DMS53 treated with DMSO at 0.1 percent for 48 hours (cell line): ENCODE measurements at regions not wholly inside any gene's neighbourhood (a gene's known extent, or its start where the extent isn't known, plus 50 kb on each side); places are given as distances from the start of the nearest gene placed in this dataset.
"Not testable (repeated sequence)": the region's sequence is repeated elsewhere in the genome, so short reads cannot be mapped to it uniquely, and the experiment has no call there.

Source experiments
- DNase-seq: peaks from one replicate; lab custom pipeline; 2025; ENCODE audit not compliant: unreplicated experiment; lab: John Stamatoyannopoulos, UW

DNA sequence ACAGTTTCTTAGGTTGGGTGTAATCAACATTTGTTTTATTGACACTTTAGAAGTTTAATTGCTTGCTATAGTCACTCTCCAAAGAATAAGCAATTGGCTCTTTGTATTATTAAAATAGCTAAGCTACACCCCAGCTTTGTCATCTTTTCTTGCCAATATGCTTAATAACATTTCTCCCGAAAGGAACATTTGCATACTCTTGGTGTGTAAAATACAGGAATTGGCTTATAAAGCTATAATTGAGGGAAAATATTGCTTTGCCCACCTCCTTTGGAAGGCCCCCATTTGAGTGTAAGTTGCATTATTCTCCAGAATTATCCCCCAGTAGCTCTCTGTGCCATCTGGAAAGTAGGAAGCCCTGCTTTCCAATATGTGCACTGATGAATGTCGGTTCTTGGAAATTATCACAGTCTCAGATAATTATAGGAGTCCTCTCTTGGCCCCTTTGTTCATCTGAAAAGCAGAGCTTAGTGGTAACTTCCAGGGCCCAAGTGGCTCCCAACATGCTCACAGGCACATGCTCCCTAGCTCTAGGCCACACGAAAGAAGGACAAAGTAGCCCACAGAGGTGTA lies 92.4 kb upstream of the B3GAT2 start:
- no peak for DNase-seq

DNA sequence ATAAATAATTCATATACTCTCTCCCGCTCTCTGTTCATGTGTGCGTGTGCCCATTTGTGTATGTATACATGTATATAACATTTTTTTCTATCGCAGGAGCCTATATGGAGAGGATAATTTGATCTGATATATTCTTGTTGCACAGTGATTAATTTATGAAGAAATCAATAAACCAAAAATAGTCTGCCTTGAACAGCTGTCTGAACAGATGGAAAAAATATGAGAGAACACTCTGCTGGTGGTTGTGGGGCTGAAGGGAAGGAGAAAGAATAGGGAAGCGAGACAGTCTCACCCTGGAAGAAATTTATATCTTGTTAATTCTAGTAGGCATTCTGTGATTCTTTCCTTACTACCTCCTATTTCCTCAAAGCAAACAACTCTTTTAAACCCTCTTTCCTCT lies 96.6 kb upstream of the B3GAT2 start:
- DNase-seq: no peak

DNA sequence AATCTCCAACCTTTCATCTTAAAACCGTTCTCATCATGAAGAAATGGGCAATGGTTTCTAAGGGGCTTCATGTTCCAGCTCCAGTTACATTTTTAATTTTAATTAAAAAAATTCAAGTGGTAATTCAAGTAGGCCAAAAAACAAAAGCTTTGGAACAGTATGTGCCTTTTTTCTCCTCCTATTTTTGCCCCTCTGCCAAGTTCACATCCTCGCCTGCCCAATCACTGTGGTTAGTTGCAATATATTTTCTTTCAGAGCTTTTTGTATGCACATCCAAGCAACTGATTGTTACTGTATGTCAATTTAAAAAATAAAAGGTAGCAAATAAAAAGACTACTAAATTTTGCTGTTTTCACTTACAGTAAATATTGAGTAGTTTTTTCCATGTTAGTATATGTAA lies 99.8 kb upstream of the B3GAT2 start:
- DNase-seq: no peak

- no peak for DNase-seq
Observed at GRCh38 chr6:71066153-71066552, 109.3 kb upstream of the B3GAT2 start.

DNA sequence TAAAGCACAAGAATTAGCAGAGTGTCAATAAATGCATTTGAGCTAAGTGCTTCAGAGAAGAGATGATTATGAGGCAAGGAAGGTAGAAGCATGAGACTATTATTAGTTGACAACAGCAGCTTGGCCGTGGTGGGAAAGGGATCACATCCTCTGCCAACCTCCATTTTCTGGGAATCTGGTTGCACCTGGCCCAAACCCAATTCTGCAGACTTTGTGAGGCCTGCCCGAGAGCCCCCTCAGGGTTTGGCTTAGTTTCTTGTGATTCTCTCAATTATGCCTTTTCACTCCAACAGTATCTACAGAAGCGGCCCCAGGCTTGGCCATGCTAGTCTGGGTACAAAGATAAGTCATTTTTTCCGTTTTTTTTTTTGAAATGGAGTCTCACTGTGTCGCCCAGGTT lies 111.0 kb upstream of the B3GAT2 start:
- DNase-seq: no peak

DNA sequence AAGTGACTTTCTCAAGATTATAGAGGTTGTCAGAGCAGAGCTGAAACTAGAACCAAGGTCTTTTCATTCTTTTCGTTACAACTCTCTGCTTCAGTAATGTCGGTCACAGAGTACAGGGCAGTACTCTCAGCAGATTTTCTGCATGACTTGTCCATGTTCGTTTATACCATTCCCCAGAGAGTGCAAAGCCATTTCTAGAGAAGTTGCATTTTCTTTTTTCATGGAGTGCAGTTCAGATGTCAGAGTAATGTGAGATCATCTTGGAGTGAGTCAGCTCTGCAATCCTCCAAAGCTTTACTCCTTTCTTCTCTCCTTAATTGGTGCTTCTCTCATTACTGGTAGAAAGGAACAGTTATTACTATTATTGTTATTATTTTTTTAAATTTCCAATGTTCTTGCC lies 115.6 kb upstream of the B3GAT2 start:
- no peak for DNase-seq

DNA sequence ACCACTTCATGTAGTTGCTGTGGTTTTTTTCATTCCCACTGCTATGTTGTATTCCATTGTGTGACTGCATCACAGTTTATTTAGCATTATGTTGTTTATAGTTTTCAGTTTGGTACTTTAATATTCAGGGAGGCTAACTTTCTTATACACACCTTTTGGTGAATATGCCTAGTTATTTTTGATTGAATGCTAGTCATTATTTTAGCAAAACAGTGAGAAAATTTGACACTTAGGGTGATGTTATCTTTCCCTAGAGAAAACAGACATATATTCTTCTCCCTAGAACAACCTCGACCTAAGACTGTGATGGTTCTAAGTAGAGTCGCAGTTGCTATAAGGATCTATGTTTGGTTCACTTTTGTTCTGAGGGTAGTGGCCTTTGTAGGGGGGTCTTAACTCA lies 120.8 kb upstream of the B3GAT2 start:
- no peak for DNase-seq

DNA sequence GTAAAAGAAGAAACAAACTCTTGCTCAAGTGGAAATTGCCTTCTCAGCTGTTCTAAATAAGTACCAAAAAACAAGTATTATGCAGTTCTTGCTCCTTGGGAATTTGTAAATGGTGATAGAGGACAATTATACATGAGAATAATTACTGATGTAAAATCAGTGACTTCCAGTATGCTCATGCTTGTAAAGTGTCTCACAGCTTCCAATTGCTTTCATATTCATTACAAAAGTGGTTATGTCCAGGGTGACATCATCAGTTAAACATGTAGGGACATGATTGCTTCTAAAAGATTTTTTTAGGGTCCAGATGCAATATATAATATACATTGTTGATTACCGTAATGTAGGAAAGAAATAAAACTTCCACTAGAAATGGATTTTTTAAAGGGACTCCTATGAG lies 122.8 kb upstream of the B3GAT2 start:
- DNase-seq: no peak

DNA sequence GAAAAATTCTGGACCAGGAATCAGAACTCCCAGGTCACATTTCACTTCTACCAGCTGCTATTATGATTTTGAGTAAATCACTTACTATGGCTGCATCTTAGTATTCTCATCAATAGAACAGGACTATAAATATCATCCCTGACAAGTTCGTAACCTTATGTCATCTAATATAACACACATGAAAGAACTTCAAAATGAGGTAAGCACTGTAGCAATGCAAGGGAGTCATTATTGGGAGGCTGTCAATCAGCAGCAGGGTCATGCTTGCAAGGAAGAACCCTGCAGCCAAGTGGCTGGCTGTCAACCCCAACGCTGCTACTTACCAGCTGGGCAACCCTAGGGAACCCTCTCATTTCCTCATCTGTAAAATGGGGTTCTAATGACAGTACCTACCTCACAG lies 123.3 kb upstream of the B3GAT2 start:
- no peak for DNase-seq

DNA sequence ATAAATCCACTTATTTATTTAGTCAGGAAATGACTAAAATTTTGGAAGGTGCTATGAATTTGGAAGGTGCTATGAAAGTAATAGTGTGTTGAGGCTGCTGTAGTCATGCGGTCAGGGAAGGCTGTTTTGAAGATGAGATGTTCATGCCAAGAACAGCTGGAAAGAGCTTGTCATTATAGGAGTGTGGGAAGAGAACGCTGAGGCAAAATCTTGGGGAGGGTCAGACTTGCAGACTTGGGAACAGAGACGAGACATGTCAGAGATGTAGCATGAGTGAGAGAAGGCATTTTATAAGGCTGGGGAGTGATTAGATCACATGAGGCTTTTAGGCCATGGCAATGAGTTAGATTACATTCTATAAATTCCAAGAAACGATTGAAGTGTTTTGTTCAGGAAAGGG lies 124.0 kb upstream of the B3GAT2 start:
- DNase-seq: no peak

GRCh38 chr6:71082033-71082650 lies 125.3 kb upstream of the B3GAT2 start:
- no peak for DNase-seq

DNA sequence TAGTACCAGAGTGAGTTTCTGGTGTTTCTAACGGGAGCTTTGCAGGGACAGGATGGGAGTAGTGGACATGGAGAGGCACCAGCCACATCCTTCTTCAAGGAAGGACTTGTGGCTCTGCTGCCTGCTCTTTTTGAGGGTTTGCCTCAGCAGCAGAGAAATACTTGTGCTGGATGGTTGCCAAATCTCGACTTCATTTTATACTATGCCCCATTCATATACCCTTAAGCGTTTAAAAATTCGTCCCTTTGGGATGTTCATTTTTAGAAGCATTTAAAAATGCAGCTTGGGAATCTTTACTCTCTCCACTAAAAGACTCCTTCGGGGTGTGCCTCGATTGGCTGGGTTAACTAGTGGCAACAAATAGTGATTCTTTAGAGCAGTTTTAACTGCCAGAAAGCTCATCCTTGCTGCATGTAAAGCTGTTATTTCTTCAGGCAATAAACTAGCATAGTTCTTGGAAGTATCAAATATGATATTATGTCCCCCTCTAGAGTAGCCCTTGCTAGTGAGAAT lies 126.5 kb upstream of the B3GAT2 start:
- no peak for DNase-seq

GRCh38 chr6:71088166-71088565 lies 131.3 kb upstream of the B3GAT2 start:
- no peak for DNase-seq

DNA sequence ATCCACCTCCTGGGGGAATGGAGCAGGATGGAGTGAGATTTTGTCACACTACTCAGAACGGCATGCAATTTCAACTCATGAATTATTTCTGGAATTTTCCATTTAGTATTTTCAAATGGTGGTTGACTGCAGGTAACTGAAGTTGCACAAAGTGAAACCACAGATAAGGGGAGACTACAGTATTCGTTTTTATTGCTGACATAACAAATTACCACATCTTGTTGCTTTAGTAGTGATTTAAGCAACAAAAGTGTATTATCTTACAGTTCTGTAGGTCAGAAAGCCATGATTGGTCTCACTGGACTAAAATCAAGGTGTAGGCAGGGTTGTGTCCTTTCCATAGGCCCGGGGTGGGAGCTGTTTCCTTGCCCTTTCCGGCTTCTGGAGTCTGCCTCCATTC lies 133.4 kb upstream of the B3GAT2 start:
- DNase-seq: no peak

DNA sequence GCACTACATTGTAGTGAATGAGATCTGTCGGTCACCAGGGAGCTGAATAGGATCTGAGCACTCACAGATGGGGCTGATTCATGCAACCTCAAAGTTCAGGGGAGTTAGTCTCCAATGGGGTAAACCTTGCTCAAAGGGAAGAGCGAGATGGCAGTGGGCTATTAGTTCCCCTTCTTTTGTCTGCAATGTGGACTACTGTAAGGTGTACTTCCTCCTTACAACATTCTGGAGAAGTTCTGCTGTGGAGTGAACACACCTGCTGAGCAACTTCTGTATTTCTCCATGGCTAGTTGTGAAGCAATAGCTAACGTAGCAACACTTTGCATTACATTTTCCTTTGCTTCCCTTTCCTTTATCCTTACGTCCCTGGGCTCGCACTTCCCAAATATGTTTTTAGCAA lies 134.3 kb upstream of the B3GAT2 start:
- no peak for DNase-seq

DNA sequence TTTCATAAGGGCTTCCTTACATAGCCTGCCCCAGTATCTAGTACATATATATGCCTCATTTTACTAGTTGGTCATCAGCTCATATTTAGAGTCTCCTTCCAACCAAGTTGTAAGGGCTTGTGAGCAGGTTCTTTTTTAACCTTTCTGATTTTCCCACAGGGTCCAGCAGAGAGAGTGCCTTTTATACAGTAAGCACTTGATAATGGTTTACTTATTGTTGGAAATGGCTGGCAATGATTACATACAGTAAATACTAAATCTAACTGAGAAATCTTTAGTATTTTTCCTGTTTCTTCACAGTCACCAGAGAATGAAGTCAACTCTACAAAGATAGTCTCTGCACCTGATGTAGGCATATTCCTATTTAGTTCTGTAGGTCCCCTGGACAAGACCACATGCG lies 135.1 kb upstream of the B3GAT2 start:
- DNase-seq: no peak

- not testable (repeated sequence) for DNase-seq
Observed at GRCh38 chr6:71097264-71097663, 140.4 kb upstream of the B3GAT2 start.

GRCh38 chr6:71099649-71100048 lies 142.8 kb upstream of the B3GAT2 start:
- no peak for DNase-seq

DNA sequence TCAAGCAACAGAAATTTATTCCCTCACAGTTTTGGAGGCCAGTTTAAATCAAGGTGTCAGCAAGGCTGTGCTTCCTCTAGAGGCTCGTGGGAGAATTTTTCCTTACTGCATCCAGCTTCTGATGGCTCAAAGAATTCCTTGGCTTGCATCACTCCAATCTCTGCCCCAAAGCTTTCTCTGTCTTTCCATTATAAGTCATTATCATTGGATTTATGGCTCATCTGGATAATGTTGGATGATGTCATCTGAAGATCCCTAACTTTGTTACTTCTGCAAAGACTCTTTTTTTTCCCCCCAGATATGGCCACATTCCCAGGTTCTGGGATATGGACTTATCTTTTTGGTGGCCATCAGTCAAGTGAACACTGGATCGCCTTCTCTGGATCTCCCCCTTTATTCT lies 146.3 kb upstream of the B3GAT2 start:
- no peak for DNase-seq

DNA sequence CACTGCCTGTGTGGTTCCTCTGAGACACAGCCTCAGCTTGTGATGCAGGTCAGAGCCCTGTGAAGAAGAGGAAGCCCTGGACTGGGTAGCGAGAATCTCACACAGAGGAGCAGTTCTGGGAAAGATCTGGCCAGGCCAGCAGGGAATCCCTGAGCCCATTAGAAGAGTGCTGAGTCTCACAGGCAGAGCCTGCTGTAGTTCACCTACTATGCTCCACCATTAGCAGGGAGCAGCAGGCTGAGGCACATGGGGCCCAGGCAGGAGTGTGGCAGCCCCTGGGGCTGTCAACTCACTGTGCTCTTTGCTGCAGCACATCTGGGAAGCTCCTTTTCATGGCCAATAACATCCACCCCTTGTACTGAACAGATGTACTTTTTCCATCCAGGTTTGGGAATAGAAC lies 146.8 kb upstream of the B3GAT2 start:
- DNase-seq: no peak

DNA sequence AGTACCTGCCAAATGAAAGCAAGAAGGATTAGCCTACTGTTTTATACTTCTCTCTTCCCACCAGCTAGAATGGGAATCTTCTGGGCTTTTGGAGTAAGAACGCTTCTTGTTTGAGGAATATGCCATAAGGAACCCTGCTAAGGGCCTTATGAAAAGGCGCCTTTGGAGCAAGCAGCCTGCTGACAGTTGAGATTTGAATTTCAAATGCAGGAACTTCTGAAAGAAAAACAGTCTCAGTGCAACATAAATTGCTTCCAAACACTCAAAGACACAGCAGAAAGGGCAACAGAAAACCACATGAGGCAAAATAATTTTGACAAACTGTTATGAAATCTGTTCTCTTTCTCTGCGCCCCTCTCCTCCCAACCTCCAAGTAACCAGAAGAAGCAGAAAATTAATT lies 149.4 kb upstream of the B3GAT2 start:
- DNase-seq: no peak

- DNase-seq: no peak
Observed at GRCh38 chr6:71107911-71108420, 151.1 kb upstream of the B3GAT2 start.

- DNase-seq: no peak
Observed at GRCh38 chr6:71114544-71114943, 157.7 kb upstream of the B3GAT2 start.
